Adrenal gland (tissue), 5 donors: ENCODE measurements at regions not wholly inside any gene's neighbourhood (a gene's known extent, or its start where the extent isn't known, plus 50 kb on each side); places are given as distances from the start of the nearest gene placed in this dataset.
A peak's percentile ranks its signal among the peaks of the same experiment; 100 is the strongest.

Experiments
- POLR2A ChIP-seq, 2 donors: fragments of 450-650 bp; IDR thresholded peaks; one replicate each; pipeline ENCODE4 v1.6.1; 2017; ENCODE audit warnings: antibody characterized with exemption in 2 of 2, mild to moderate bottlenecking in 2 of 2, moderate library complexity in 1 of 2
- TF ChIP-seq, protein P1 (sequence below), 6 experiments: fragments of 450-650 bp in 4 of 6; fragments of 200-600 bp in 2 of 6; sonication (generic) in 1 of 6; IDR thresholded peaks; 1 replicate in 5 of 6; 2 replicates in 1 of 6; pipeline versions ENCODE4 v1.5.1 to v1.8.0; 2016 to 2021; ENCODE audit warnings: antibody characterized with exemption in 6 of 6, mild to moderate bottlenecking in 2 of 6, moderate library complexity in 1 of 6
- donor health status: DM: no; HTN: no; CAD: no.

- TF ChIP-seq, protein P1, sequence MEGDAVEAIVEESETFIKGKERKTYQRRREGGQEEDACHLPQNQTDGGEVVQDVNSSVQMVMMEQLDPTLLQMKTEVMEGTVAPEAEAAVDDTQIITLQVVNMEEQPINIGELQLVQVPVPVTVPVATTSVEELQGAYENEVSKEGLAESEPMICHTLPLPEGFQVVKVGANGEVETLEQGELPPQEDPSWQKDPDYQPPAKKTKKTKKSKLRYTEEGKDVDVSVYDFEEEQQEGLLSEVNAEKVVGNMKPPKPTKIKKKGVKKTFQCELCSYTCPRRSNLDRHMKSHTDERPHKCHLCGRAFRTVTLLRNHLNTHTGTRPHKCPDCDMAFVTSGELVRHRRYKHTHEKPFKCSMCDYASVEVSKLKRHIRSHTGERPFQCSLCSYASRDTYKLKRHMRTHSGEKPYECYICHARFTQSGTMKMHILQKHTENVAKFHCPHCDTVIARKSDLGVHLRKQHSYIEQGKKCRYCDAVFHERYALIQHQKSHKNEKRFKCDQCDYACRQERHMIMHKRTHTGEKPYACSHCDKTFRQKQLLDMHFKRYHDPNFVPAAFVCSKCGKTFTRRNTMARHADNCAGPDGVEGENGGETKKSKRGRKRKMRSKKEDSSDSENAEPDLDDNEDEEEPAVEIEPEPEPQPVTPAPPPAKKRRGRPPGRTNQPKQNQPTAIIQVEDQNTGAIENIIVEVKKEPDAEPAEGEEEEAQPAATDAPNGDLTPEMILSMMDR (IDR thresholded peaks at IDR 0.05): no peak
- TF ChIP-seq POLR2A (IDR thresholded peaks at IDR 0.05): peak in 1 of 2 donors; percentile 58
These were observed 95.0 kb downstream of the SNX5 start for GRCh38 chr20:17873410-17874270.
